H54 (cell line): ENCODE measurements at regions not wholly inside any gene's neighbourhood (a gene's known extent, or its start where the extent isn't known, plus 50 kb on each side); places are given as distances from the start of the nearest gene placed in this dataset.

Source experiments
- DNase-seq: peaks from one replicate; pipeline ENCODE4 v3.0.0; 2011; ENCODE audit warnings: low spot score, mixed read lengths; ENCODE audit not compliant: insufficient read length
- FAIRE-seq: peaks from 3 replicates; lab custom pipeline; 2011; peaks lifted over from hg19 to GRCh38; lab: Jason Lieb, UNC
- POLR2A ChIP-seq: IDR thresholded peaks from 2 replicates; pipeline ENCODE4 v1.6.1; 2011; ENCODE audit warnings: low read depth, mild to moderate bottlenecking, low read length

DNA sequence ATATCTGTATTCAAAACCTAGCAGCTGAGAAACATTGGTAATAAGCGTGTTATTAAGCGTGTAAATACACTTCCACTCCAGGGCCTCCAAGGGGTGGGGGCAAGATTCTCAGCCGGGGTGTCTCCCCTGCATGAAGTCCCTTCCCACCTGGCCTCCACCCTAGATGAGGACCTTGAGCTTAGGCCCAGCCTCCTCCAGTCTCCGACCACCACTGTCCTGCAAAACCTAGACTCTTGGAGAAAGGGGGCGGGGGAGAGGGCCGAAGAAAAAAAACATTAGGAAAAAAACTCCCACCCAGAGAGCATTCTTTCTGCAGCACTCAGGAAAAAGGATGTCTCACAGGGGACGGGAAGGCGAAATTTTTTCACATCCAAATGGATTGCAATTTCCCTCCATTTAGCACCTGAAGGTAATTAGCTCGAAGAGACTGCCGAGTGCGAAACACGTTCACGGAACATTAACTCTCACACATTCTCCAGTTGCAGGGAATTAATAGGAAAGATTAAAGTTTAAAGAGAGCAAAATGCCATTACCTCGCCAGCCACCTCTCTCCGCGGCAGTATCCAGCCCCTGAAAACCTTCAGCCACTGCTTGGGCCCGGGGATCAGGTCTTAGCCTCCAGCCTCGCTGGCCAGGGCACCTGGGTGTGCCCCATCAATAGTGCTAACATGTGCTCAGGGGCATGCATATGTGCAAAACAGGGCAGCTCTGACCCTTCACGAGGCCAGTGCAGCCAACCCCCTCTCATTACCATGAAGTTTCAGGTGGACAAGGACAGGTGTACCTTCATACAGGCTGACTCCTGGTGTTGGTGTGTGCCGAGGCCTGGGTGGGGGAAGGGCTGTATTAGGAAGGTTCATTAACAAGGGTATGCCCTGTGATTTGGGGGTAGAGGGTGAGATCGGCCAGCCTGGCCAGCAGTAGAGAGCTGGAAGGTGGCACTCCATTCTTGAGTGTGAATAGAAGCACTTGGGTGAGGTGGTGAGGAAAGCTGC lies 77.2 kb downstream of the HIF1AN start:
- DNase-seq, result no peak
- TF ChIP-seq POLR2A, result no peak
- FAIRE-seq, result no peak

- FAIRE-seq (no peak), DNase-seq (no peak)
- no peak for TF ChIP-seq POLR2A
Observed at GRCh38 chr10:100613846-100614245, 78.1 kb downstream of the HIF1AN start.

DNA sequence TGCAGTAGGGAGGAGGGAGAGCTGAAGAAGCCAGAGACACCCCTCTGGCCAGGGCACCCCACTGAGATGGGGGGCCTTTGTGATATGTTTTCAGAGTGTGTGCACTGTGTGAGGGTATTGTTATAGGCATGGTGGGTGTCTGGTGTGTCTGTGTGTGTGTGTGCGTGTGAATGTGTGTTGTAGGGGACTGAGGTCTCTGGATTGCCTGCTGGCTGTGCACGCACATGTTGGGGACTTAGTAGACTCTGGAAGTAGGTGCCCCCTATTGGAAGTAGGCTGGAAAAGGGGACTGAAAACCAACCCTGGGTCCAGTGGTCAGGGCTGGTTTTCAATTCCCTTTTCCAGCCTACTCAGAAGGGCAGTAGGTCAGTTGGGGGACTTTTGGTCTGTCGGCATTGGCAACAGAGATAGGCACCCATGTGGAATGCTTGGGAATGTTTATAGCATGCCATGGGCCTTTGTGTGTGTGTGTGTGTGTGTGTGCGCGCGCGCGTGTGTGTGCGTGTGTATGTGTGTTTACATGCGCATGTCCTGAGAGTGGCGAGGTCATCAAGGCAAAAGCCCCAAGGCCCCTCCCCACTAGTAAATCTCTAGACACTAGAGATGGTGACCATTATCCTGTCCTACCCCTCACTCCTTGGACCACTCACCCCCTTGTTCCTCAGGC lies 78.8 kb downstream of the HIF1AN start:
- no peak for DNase-seq
- no peak for TF ChIP-seq POLR2A
- no peak for FAIRE-seq

DNA sequence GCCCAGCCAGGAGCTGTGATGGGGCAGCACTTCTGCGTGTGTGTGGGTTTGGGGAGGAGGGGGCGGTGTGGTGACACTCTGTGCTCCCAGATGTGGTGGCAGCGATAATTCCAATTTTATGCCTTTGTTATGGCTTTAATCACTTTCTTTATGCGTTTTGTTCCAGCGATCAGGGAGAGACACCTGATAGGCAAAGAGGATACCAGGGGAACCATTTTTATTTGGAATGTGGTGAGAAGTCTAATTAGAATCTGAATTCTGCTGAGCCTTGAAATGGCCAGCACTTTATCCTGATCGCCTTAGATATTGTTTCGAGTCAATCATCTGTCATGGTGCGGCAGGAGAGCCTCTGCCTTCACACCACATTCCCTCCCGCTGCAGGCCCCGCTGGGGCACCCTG lies 79.5 kb downstream of the HIF1AN start:
- no peak for FAIRE-seq
- DNase-seq, result no peak
- TF ChIP-seq POLR2A, result no peak

- no peak for DNase-seq
- no peak for FAIRE-seq
Observed at GRCh38 chr10:100615908-100616307, 80.2 kb downstream of the HIF1AN start.

GRCh38 chr10:100618091-100618615 lies 82.4 kb downstream of the HIF1AN start:
- TF ChIP-seq POLR2A, result no peak
- no peak for DNase-seq
- FAIRE-seq, result no peak

More at GRCh38 chr10:100615908-100616307, 80.2 kb downstream of the HIF1AN start:
- TF ChIP-seq POLR2A, result no peak

DNA sequence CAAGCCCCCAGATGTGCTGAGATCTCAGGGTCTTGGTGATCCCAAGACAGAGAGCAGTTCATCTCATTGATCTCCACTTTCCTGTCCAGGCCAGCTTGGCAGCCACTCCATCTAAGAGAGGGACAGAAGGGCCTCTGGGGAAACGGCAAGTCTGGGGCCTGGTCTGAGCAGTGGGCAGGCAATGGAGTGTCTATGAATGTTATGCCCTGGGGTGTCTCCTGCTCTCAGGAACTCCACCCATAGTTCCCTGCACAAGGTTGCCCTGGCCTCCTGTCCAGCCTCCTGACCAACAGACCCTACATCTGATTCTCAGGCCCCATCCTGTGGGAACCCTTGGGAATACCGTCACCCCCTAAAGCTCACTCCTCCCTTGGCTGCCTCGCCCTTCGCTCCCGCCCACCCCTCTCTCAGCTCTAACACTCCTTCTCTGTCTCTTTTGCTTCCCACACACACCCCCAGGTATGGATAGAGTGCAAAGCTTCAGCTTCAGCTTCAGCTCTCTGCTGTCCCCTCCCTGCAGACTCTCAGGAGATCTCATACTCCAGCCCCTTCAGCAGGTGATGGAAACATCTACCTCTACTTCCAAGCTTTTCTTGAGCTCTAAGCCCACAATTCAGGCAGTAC lies 83.0 kb downstream of the HIF1AN start:
- TF ChIP-seq POLR2A, result no peak
- DNase-seq, result no peak
- no peak for FAIRE-seq

DNA sequence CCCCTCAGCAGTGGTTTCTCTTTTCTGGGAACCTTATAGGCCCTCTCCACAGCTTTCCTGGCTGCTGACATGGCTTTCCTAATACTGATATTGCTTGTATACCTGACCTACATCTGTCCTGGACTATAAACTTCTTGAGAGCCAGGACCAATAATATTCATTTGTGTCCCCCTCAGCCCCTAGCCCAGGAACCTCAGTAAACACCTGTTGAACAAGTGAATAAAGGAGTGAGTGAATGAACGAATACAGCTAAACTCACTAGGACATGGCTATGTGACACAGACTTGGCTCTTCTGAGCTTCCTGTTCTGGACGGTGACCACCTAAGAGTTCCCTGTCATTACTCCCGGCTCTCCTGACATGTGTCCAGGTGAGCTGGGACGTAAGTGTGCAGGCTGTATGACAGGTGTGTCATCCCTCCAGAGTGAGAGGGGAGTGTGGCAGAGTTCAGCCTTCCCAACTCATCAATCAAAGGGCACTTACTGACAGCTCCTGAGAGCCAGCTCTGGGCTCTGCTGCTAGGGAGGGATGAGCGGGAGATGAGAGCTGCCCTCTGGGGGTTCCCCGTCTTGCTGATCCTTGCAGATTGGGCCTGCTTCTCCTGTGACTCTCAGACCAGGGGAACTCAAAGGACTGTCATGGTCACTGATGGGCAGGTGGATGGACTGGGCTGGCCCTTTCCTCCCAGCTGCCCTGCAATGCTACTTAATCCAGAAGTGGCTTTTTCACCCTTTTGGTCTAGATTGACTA lies 84.5 kb downstream of the HIF1AN start:
- no peak for TF ChIP-seq POLR2A
- no peak for FAIRE-seq
- DNase-seq, result no peak

DNA sequence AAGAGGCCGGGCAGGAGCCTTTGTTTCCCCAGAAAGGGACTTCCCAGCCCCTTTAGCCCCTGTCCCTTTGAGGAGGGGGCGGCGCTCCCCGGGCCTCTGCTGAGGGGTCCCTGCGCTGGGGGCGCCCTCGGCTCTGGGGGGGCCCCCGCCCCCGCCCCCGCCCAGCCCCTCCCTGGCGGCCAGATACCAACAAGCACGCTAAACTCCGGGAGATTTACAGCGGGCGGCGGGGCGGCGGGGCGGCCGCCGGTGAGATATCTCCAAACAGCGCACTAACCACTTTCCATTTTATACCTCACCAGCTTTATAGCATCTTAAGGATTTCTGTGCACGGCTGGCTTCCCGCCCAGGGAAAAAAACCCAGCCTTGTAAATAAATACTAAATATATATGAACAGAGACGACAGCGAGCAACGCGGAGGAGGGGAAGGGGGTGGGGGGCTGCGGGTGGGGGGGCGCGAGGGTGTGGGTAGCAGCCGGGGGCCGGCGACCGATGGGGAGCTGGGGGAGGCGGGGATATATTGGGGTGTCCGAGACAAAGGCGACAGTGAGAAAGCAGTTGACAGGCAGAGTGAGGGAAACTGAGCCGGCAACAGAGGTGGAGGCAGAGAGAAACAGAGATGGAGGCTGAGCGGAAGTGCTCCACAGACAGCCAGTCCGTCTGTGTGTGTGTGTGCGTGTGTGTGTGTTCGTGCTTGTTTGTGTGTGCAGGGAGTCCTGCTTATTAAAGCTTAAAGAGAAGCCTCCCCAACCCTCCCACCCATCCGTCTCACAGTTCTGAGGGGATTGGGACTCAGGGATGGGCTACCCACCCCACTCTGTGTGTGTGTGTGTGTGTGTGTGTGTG lies 85.8 kb downstream of the HIF1AN start:
- TF ChIP-seq POLR2A, result no peak
- FAIRE-seq (no peak), DNase-seq (no peak)

GRCh38 chr10:100622946-100623345 lies 87.2 kb downstream of the HIF1AN start:
- DNase-seq (no peak), FAIRE-seq (no peak)
- TF ChIP-seq POLR2A, result no peak

DNA sequence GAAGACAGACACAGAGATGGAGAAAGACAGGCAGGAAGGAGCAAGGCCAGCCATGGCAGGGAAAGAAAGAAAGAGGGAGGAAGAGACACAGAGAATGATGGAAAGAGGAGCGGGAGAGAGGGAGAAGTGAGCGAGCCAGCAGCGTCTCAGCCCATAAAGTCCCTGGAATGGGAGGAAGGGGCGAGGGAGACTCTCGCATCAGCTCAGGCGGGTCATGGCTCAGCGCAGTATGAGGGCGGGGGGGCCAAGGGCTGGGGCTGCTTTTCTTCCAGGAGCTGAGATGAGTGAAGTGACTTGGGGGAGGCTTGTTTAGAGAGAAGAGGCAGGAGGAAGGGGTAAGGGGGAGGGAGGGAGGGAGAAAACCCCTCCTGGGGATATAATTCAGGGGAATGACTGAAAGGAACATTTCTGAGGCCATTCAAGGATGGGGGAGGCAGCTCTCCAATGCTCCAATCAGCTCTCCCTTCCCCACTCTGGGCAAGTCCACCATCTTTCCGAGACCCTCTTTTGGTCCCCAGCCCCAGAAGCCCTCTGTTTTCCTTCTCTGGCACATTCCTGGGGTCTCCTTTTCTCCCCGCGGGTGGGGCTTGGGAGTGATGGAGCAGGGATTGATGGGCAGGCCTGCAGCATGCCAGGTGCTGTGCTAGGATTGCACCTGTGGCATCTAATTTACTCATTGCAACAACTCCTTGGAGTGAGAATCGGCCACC lies 87.9 kb downstream of the HIF1AN start:
- no peak for TF ChIP-seq POLR2A
- FAIRE-seq (no peak), DNase-seq (no peak)

DNA sequence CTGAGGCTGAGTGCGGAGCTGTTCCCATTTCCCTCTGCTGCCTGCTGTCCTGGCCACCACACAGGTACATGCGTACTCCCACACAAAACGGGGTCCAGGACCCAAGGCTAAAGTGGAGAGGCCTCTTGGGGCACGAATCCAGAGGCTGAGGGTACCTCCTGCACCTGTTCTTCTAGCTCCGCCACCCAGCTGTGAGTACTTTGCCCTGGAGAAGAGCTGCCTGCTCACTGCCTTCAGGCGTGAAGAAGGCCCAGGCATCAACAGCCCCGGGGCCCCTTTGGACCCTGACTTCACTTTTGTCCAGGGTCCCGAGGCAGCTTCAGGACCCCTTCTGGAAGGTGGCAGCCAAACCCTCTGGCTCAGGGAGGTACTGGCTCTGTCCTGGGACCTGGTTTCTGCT lies 88.6 kb downstream of the HIF1AN start:
- FAIRE-seq, result no peak

GRCh38 chr10:100625816-100626215 lies 90.1 kb downstream of the HIF1AN start:
- TF ChIP-seq POLR2A, result no peak
- no peak for FAIRE-seq
- no peak for DNase-seq

More for the DNA sequence above, 88.6 kb downstream of the HIF1AN start:
- DNase-seq, result no peak
- TF ChIP-seq POLR2A, result no peak
